ENCODE measurements at regions not wholly inside any gene's neighbourhood (a gene's known extent, or its start where the extent isn't known, plus 50 kb on each side); places are given as distances from the start of the nearest gene placed in this dataset.

GRCh38 chr1:221494670-221495069 is 247.2 kb downstream of the DUSP10 start:
- H3K4me3 ChIP-seq (ENCODE audit: low read depth, low read length): no peak overlapping the region
- H3K4me1 ChIP-seq: no peaks in the 10 kb centered on the region; the same call in 1 of the 2 replicates
- no peak for TF ChIP-seq CTCF (IDR thresholded peaks at IDR 0.05; ENCODE audit: low read depth, low read length)
- peak; percentile 36 for DNase-seq
- no peaks in the 10 kb centered on the region for H3K9me3 ChIP-seq
- no peaks in the 10 kb centered on the region for H3K27me3 ChIP-seq
- H3K36me3 ChIP-seq: no peaks in the 10 kb centered on the region

- Histone ChIP-seq H3K36me3 (no peaks in the 10 kb centered on the region), H3K4me1 (no peaks in the 10 kb centered on the region; the same call in 1 of the 2 replicates), H3K9me3 (no peaks in the 10 kb centered on the region), H3K4me3 (ENCODE audit: low read depth, low read length) (no peak overlapping the region), H3K27me3 (no peaks in the 10 kb centered on the region)
- TF ChIP-seq CTCF (IDR thresholded peaks at IDR 0.05; ENCODE audit: low read depth, low read length): no peak
- DNase-seq: no peak
Observed at GRCh38 chr1:221497046-221497445, 244.8 kb downstream of the DUSP10 start.

- H3K4me1 ChIP-seq: no peaks in the 10 kb centered on the region
- H3K9me3 ChIP-seq: peaks cover 4% of the 10 kb centered on the region; the same call in 1 of the 2 replicates
- DNase-seq: no peak
- no peak overlapping the region for H3K4me3 ChIP-seq (ENCODE audit: low read depth, low read length)
- no peaks in the 10 kb centered on the region for H3K36me3 ChIP-seq
- TF ChIP-seq CTCF (IDR thresholded peaks at IDR 0.05; ENCODE audit: low read depth, low read length): no peak
- H3K27me3 ChIP-seq: no peaks in the 10 kb centered on the region
Observed at GRCh38 chr1:221503268-221503667, 238.6 kb downstream of the DUSP10 start.

- Histone ChIP-seq H3K27me3 (no peaks in the 10 kb centered on the region), H3K4me3 (ENCODE audit: low read depth, low read length) (no peak overlapping the region), H3K36me3 (no peaks in the 10 kb centered on the region), H3K9me3 (peaks cover 4% of the 10 kb centered on the region; the same call in 1 of the 2 replicates), H3K4me1 (peaks cover 15% of the 10 kb centered on the region)
- DNase-seq: no peak
- TF ChIP-seq CTCF (IDR thresholded peaks at IDR 0.05; ENCODE audit: low read depth, low read length): no peak
Observed at GRCh38 chr1:221509575-221510355, 232.1 kb downstream of the DUSP10 start.

- Histone ChIP-seq H3K9me3 (no peaks in the 10 kb centered on the region; the same call in 1 of the 2 replicates), H3K4me1 (peaks cover 15% of the 10 kb centered on the region), H3K4me3 (ENCODE audit: low read depth, low read length) (no peak overlapping the region)
Observed at GRCh38 chr1:221510793-221511503, 230.9 kb downstream of the DUSP10 start.

More at GRCh38 chr1:221510793-221511503, 230.9 kb downstream of the DUSP10 start:
- peak; percentile 19 for DNase-seq
- H3K27me3 ChIP-seq: no peaks in the 10 kb centered on the region
- TF ChIP-seq CTCF (IDR thresholded peaks at IDR 0.05; ENCODE audit: low read depth, low read length): no peak
- no peaks in the 10 kb centered on the region for H3K36me3 ChIP-seq
